SK-N-SH (cell line): ENCODE measurements at regions not wholly inside any gene's neighbourhood (a gene's known extent, or its start where the extent isn't known, plus 50 kb on each side); places are given as distances from the start of the nearest gene placed in this dataset.

Experiments used
- CTCF ChIA-PET: fragments of 300-600, 350-600 bp; formaldehyde crosslinking; extraction: SDS; loops from one replicate; lab custom pipeline; 2021; lab: Yijun Ruan, JAX
- POLR2A ChIA-PET: fragments of 350-600 bp; sonication (Branson Sonifier 250); formaldehyde crosslinking; extraction: SDS; loops from one replicate; lab custom pipeline; 2020; ENCODE audit warnings: antibody characterized with exemption, inconsistent platforms; lab: Yijun Ruan, JAX
- DNase-seq: peaks from one replicate; pipeline ENCODE4 v3.0.0; 2012
- H2AFZ ChIP-seq: fragments of 200-600 bp; sonication (generic); 2 replicates; pipeline ENCODE4 v1.8.1; 2016; ENCODE audit warnings: antibody characterized with exemption, mild to moderate bottlenecking, low read depth
- H3F3A ChIP-seq: fragments of 200-600 bp; sonication (generic); replicated peaks from 2 replicates; pipeline ENCODE3; 2016; ENCODE audit warnings: antibody characterized with exemption, mild to moderate bottlenecking; ENCODE audit not compliant: insufficient read depth
- H3K27ac ChIP-seq, 2 experiments: fragments of 200-500 bp in 1 of 2; fragments of 200-600 bp in 1 of 2; sonication (Bioruptor generic) in 1 of 2; sonication (generic), shearing (Covaris generic) in 1 of 2; 2 replicates each; pipeline versions ENCODE4 v1.5.1 to v1.6.1; 2014 to 2016; ENCODE audit warnings: low read depth in 2 of 2, inconsistent platforms in 1 of 2, low read length in 1 of 2, mild to moderate bottlenecking in 1 of 2, mixed read lengths in 1 of 2
- H3K27me3 ChIP-seq: fragments of 200-600 bp; sonication (generic), shearing (Covaris generic); 2 replicates; pipeline ENCODE4 v1.6.1; 2016; ENCODE audit warnings: mixed run types; ENCODE audit not compliant: insufficient read depth
- H3K36me3 ChIP-seq, 2 experiments: fragments of 200-500 bp in 1 of 2; fragments of 200-600 bp in 1 of 2; sonication (Bioruptor generic) in 1 of 2; sonication (generic) in 1 of 2; replicated peaks in 1 of 2; 2 replicates each; pipeline versions ENCODE3 to v1.5.1; 2014 to 2016; ENCODE audit warnings: low read length in 1 of 2, mild to moderate bottlenecking in 1 of 2; ENCODE audit not compliant: insufficient read depth in 2 of 2, control insufficient read depth in 1 of 2
- H3K4me1 ChIP-seq, 2 experiments: fragments of 200-500 bp in 1 of 2; fragments of 200-600 bp in 1 of 2; sonication (Bioruptor generic) in 1 of 2; sonication (generic), shearing (Covaris generic) in 1 of 2; 2 replicates each; pipeline versions ENCODE4 v1.5.1 to v1.6.1; 2014 to 2016; ENCODE audit warnings: low read depth in 1 of 2, low read length in 1 of 2, mixed run types in 1 of 2; ENCODE audit not compliant: insufficient read depth in 2 of 2, control insufficient read depth in 1 of 2
- H3K4me2 ChIP-seq: fragments of 200-600 bp; sonication (generic), shearing (Covaris generic); 2 replicates; pipeline ENCODE4 v1.6.1; 2017; ENCODE audit warnings: mixed run types
- H3K4me3 ChIP-seq, 2 experiments: fragments of 200-500 bp in 1 of 2; fragments of 200-600 bp in 1 of 2; sonication (Bioruptor generic) in 1 of 2; sonication (generic), shearing (Covaris generic) in 1 of 2; 2 replicates each; pipeline versions ENCODE4 v1.5.1 to v1.8.1; 2014 to 2016; ENCODE audit warnings: low read depth in 2 of 2, inconsistent platforms in 1 of 2, low read length in 1 of 2, mild to moderate bottlenecking in 1 of 2, mixed read lengths in 1 of 2, moderate library complexity in 1 of 2
- H3K79me2 ChIP-seq: fragments of 200-600 bp; sonication (generic); 2 replicates; pipeline ENCODE4 v1.8.1; 2017; ENCODE audit warnings: mild to moderate bottlenecking; ENCODE audit not compliant: insufficient read depth
- H3K9ac ChIP-seq: fragments of 200-600 bp; sonication (generic); 2 replicates; pipeline ENCODE4 v1.6.1; 2017; ENCODE audit warnings: mixed run types
- H3K9me2 ChIP-seq: fragments of 200-600 bp; sonication (generic); 2 replicates; pipeline ENCODE4 v1.6.1; 2017; ENCODE audit warnings: mixed run types
- H3K9me3 ChIP-seq: fragments of 200-600 bp; sonication (generic); 2 replicates; pipeline ENCODE4 v1.6.1; 2017; ENCODE audit warnings: mixed run types, mild to moderate bottlenecking, moderate library complexity
- H4K20me1 ChIP-seq: fragments of 200-600 bp; sonication (generic); 2 replicates; pipeline ENCODE4 v1.6.1; 2017; ENCODE audit warnings: mild to moderate bottlenecking, mixed run types; ENCODE audit not compliant: insufficient read depth
- CHD2 ChIP-seq: fragments of 150-350 bp; IDR thresholded peaks from 2 replicates; pipeline ENCODE4 v1.6.1; 2018; ENCODE audit warnings: low read length; ENCODE audit not compliant: partially characterized antibody
- FOSL2 ChIP-seq: IDR thresholded peaks from 2 replicates; pipeline ENCODE4 v1.4.0; 2012; ENCODE audit warnings: low read depth, mild to moderate bottlenecking, moderate library complexity, borderline replicate concordance
- GABPA ChIP-seq: IDR thresholded peaks from 2 replicates; pipeline ENCODE4 v1.4.0; 2012; ENCODE audit warnings: low read depth, mild to moderate bottlenecking
- IRF3 ChIP-seq: fragments of 150-350 bp; IDR thresholded peaks from 2 replicates; pipeline ENCODE4 v1.6.1; 2016; ENCODE audit warnings: mild to moderate bottlenecking, low read depth, low read length
- JUND ChIP-seq: IDR thresholded peaks from 2 replicates; pipeline ENCODE4 v1.4.0; 2012
- MAX ChIP-seq: IDR thresholded peaks from 2 replicates; pipeline ENCODE4 v1.4.0; 2012; ENCODE audit warnings: low read depth
- MXI1 ChIP-seq: IDR thresholded peaks from 2 replicates; pipeline ENCODE4 v1.6.1; 2012; ENCODE audit warnings: mild to moderate bottlenecking, low read depth, low read length, improper control_type of control experiment
- NFIC ChIP-seq: IDR thresholded peaks from 2 replicates; pipeline ENCODE4 v1.4.0; 2012; ENCODE audit warnings: borderline replicate concordance
- NRF1 ChIP-seq: IDR thresholded peaks from 2 replicates; pipeline ENCODE4 v1.6.1; 2012; ENCODE audit warnings: low read depth, mild to moderate bottlenecking, low read length
- PBX3 ChIP-seq: IDR thresholded peaks from 2 replicates; pipeline ENCODE4; 2012
- POLR2AphosphoS5 ChIP-seq: IDR thresholded peaks from 2 replicates; pipeline ENCODE4 v1.6.1; 2012; ENCODE audit warnings: low read depth, low read length
- RAD21 ChIP-seq: IDR thresholded peaks from 2 replicates; pipeline ENCODE4 v1.6.1; 2012; ENCODE audit warnings: mild to moderate bottlenecking, low read length
- RCOR1 ChIP-seq: fragments of 150-350 bp; IDR thresholded peaks from 2 replicates; pipeline ENCODE4 v1.6.1; 2017; ENCODE audit warnings: antibody characterized with exemption, low read length
- REST ChIP-seq: IDR thresholded peaks from 2 replicates; pipeline ENCODE4 v1.6.1; 2012; ENCODE audit warnings: mild to moderate bottlenecking, low read depth, low read length, moderate library complexity
- RFX5 ChIP-seq: IDR thresholded peaks from 2 replicates; pipeline ENCODE4 v1.6.1; 2012; ENCODE audit warnings: mild to moderate bottlenecking, improper control_type of control experiment, low read length
- RXRA ChIP-seq: IDR thresholded peaks from 2 replicates; pipeline ENCODE4 v1.4.0; 2012; ENCODE audit warnings: low read depth, mild to moderate bottlenecking, borderline replicate concordance
- TCF12 ChIP-seq: IDR thresholded peaks from 2 replicates; pipeline ENCODE4 v1.4.0; 2012
- TEAD4 ChIP-seq: IDR thresholded peaks from 2 replicates; pipeline ENCODE4 v1.4.0; 2012; ENCODE audit warnings: mild to moderate bottlenecking, borderline replicate concordance; ENCODE audit not compliant: insufficient read depth
- USF2 ChIP-seq: fragments of 150-350 bp; IDR thresholded peaks from 2 replicates; pipeline ENCODE4 v1.6.1; 2017; ENCODE audit warnings: antibody characterized with exemption, low read length, low read depth, borderline replicate concordance
- WGBS: methylation state at CpG from one replicate; pipeline ENCODE4 v1.1.6; 2017; ENCODE audit warnings: low lambda C conversion rate; 5-methylcytosine and 5-hydroxymethylcytosine counted together

GRCh38 chr4:96126227-96126626 is 286.3 kb downstream of the PDHA2 start:
- CTCF ChIA-PET: no interaction called here
- 80% methylated on average over 11 of the region's 24 CpGs for WGBS
- no peaks in the 10 kb centered on the region for H3K27me3 ChIP-seq

More at GRCh38 chr4:96126227-96126626, 286.3 kb downstream of the PDHA2 start:
- Histone ChIP-seq H3K36me3 (no peaks in the 10 kb centered on the region), H3K9me3 (no peaks in the 10 kb centered on the region), H2AFZ (no peak overlapping the region), H3K79me2 (no peaks in the 10 kb centered on the region), H4K20me1 (no peaks in the 10 kb centered on the region), H3K27ac (no peak overlapping the region), H3K9me2 (no peaks in the 10 kb centered on the region), H3K4me1 (no peaks in the 10 kb centered on the region), H3K4me3 (no peak overlapping the region), H3K4me2 (no peak overlapping the region), H3K9ac (no peak overlapping the region), H3F3A (no peaks in the 10 kb centered on the region)
- POLR2A ChIA-PET: no interaction called here
- TF ChIP-seq RXRA (no peak), POLR2AphosphoS5 (no peak), RAD21 (no peak), IRF3 (no peak), NFIC (no peak), GABPA (no peak), REST (no peak), TCF12 (no peak), RFX5 (no peak), RCOR1 (no peak), CHD2 (no peak), FOSL2 (no peak), MAX (no peak), PBX3 (no peak), NRF1 (no peak), USF2 (no peak), MXI1 (no peak), TEAD4 (no peak), JUND (no peak)
- DNase-seq: no peak
